ENCODE measurements at regions not wholly inside any gene's neighbourhood (a gene's known extent, or its start where the extent isn't known, plus 50 kb on each side); places are given as distances from the start of the nearest gene placed in this dataset.

- Mint-ChIP-seq H3K27ac (no peak overlapping the region), H3K36me3 (ENCODE audit: insufficient read depth) (no peaks in the 10 kb centered on the region), H3K27me3 (no peaks in the 10 kb centered on the region), H3K4me1 (ENCODE audit: low read depth) (peaks cover 16% of the 10 kb centered on the region), H3K9me3 (ENCODE audit: low read depth) (no peaks in the 10 kb centered on the region), H3K4me3 (ENCODE audit: low read depth) (no peak overlapping the region)
- no peak for TF ChIP-seq CTCF (IDR thresholded peaks at IDR 0.05; ENCODE audit: unreplicated experiment)
- no peak for DNase-seq (ENCODE audit: low spot score, unreplicated experiment)
Measured at GRCh38 chr18:61132031-61132430, 201.2 kb upstream of the CDH20 start.

GRCh38 chr18:61133783-61134182 is 199.4 kb upstream of the CDH20 start:
- Mint-ChIP-seq H3K36me3 (ENCODE audit: insufficient read depth) (no peaks in the 10 kb centered on the region), H3K4me1 (ENCODE audit: low read depth) (no peaks in the 10 kb centered on the region), H3K4me3 (ENCODE audit: low read depth) (no peak overlapping the region), H3K27ac (no peak overlapping the region), H3K27me3 (no peaks in the 10 kb centered on the region), H3K9me3 (ENCODE audit: low read depth) (no peaks in the 10 kb centered on the region)
- no peak for DNase-seq (ENCODE audit: low spot score, unreplicated experiment)
- TF ChIP-seq CTCF (IDR thresholded peaks at IDR 0.05; ENCODE audit: unreplicated experiment) = no peak

- H3K27ac Mint-ChIP-seq = no peak overlapping the region
- no peaks in the 10 kb centered on the region for H3K4me1 Mint-ChIP-seq (ENCODE audit: low read depth)
- no peaks in the 10 kb centered on the region for H3K36me3 Mint-ChIP-seq (ENCODE audit: insufficient read depth)
- H3K4me3 Mint-ChIP-seq (ENCODE audit: low read depth) = no peak overlapping the region
- DNase-seq (ENCODE audit: low spot score, unreplicated experiment) = no peak
- TF ChIP-seq CTCF (IDR thresholded peaks at IDR 0.05; ENCODE audit: unreplicated experiment) = no peak
- no peaks in the 10 kb centered on the region for H3K9me3 Mint-ChIP-seq (ENCODE audit: low read depth)
- no peaks in the 10 kb centered on the region for H3K27me3 Mint-ChIP-seq
Measured at GRCh38 chr18:61136711-61137251, 196.4 kb upstream of the CDH20 start.

GRCh38 chr18:61141691-61142090 is 191.5 kb upstream of the CDH20 start:
- Mint-ChIP-seq H3K36me3 (ENCODE audit: insufficient read depth) (no peaks in the 10 kb centered on the region), H3K27ac (no peak overlapping the region), H3K4me1 (ENCODE audit: low read depth) (no peaks in the 10 kb centered on the region), H3K9me3 (ENCODE audit: low read depth) (peaks cover 4% of the 10 kb centered on the region), H3K27me3 (no peaks in the 10 kb centered on the region), H3K4me3 (ENCODE audit: low read depth) (no peak overlapping the region)
- DNase-seq (ENCODE audit: low spot score, unreplicated experiment) = no peak
- TF ChIP-seq CTCF (IDR thresholded peaks at IDR 0.05; ENCODE audit: unreplicated experiment) = no peak

- Mint-ChIP-seq H3K27ac (no peak overlapping the region), H3K36me3 (ENCODE audit: insufficient read depth) (no peaks in the 10 kb centered on the region), H3K27me3 (no peaks in the 10 kb centered on the region), H3K9me3 (ENCODE audit: low read depth) (peaks cover 7% of the 10 kb centered on the region), H3K4me3 (ENCODE audit: low read depth) (no peak overlapping the region), H3K4me1 (ENCODE audit: low read depth) (no peaks in the 10 kb centered on the region)
- TF ChIP-seq CTCF (IDR thresholded peaks at IDR 0.05; ENCODE audit: unreplicated experiment) = no peak
- DNase-seq (ENCODE audit: low spot score, unreplicated experiment) = no peak
Measured at GRCh38 chr18:61148322-61148721, 184.9 kb upstream of the CDH20 start.
